ENCODE measurements at regions not wholly inside any gene's neighbourhood (a gene's known extent, or its start where the extent isn't known, plus 50 kb on each side); places are given as distances from the start of the nearest gene placed in this dataset.

- no peak for TF ChIP-seq CTCF (IDR thresholded peaks at IDR 0.05; ENCODE audit: low read length)
- TF ChIP-seq EZH2 (IDR thresholded peaks at IDR 0.05; ENCODE audit: borderline replicate concordance, low read length), result no peak
Observed at GRCh38 chr16:77048085-77048484, 142.9 kb upstream of the MON1B start.

Measured in OCI-LY1 (cell line).